HG03103 (cell line): ENCODE measurements at regions not wholly inside any gene's neighbourhood (a gene's known extent, or its start where the extent isn't known, plus 50 kb on each side); places are given as distances from the start of the nearest gene placed in this dataset.

Experiments used
- ATAC-seq: cut with Tn5 transposase; IDR thresholded peaks from one replicate; pipeline ENCODE4 v1.9.1; 2021; ENCODE audit warnings: low read depth; ENCODE audit not compliant: unreplicated experiment

- ATAC-seq = no peak
Measured at GRCh38 chr1:87219141-87219540, 109.5 kb upstream of the LMO4 start.

- no peak for ATAC-seq
Measured at GRCh38 chr1:87219626-87220025, 109.1 kb upstream of the LMO4 start.

GRCh38 chr1:87220993-87221392, 107.7 kb upstream of the LMO4 start:
- ATAC-seq = no peak

- ATAC-seq = no peak
Measured at GRCh38 chr1:87224201-87224600, 104.5 kb upstream of the LMO4 start.

- ATAC-seq = no peak
Measured at GRCh38 chr1:87225171-87225570, 103.5 kb upstream of the LMO4 start.

- ATAC-seq = no peak
Measured at GRCh38 chr1:87226341-87226760, 102.3 kb upstream of the LMO4 start.

- ATAC-seq = no peak
Measured at GRCh38 chr1:87227651-87228050, 101.0 kb upstream of the LMO4 start.

- ATAC-seq = no peak
Measured at GRCh38 chr1:87230501-87230900, 98.2 kb upstream of the LMO4 start.

GRCh38 chr1:87231703-87232367, 96.8 kb upstream of the LMO4 start:
- ATAC-seq = no peak

GRCh38 chr1:87236585-87236984, 92.1 kb upstream of the LMO4 start:
- no peak for ATAC-seq

- no peak for ATAC-seq
Measured at GRCh38 chr1:87239997-87240605, 88.6 kb upstream of the LMO4 start.

- no peak for ATAC-seq
Measured at GRCh38 chr1:87240661-87241285, 87.9 kb upstream of the LMO4 start.

- ATAC-seq = no peak
Measured at GRCh38 chr1:87242445-87243185, 86.1 kb upstream of the LMO4 start.

- no peak for ATAC-seq
Measured at GRCh38 chr1:87243573-87243972, 85.1 kb upstream of the LMO4 start.

- no peak for ATAC-seq
Measured at GRCh38 chr1:87246436-87246835, 82.2 kb upstream of the LMO4 start.

- ATAC-seq = no peak
Measured at GRCh38 chr1:87249803-87250202, 78.9 kb upstream of the LMO4 start.

- ATAC-seq = no peak
Measured at GRCh38 chr1:87250336-87250735, 78.3 kb upstream of the LMO4 start.

- no peak for ATAC-seq
Measured at GRCh38 chr1:87252406-87252805, 76.3 kb upstream of the LMO4 start.

GRCh38 chr1:87262688-87263087, 66.0 kb upstream of the LMO4 start:
- no peak for ATAC-seq

- no peak for ATAC-seq
Measured at GRCh38 chr1:87263281-87263680, 65.4 kb upstream of the LMO4 start.

- ATAC-seq = no peak
Measured at GRCh38 chr1:87263785-87264184, 64.9 kb upstream of the LMO4 start.
